ENCODE measurements at regions not wholly inside any gene's neighbourhood (a gene's known extent, or its start where the extent isn't known, plus 50 kb on each side); places are given as distances from the start of the nearest gene placed in this dataset.
"Not testable (repeated sequence)": the region's sequence is repeated elsewhere in the genome, so short reads cannot be mapped to it uniquely, and the experiment has no call there.

DNA sequence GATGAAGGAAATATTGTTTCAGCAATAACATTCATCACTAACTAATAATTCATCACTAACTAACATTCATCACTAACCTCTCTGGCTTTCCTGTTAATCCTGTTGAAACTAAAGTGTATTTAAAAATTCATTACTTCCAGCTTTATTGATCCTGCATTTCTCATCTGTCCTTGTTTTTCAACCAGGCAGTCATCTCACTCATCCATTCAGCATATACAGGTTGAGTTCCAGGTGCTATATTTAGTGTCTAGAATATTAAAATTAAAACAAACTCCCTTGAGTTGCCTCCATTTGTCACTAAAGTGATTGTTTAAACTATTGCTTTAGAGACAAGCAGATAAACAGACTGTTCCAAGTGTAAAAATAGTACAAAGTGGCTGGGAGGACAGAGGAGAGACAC, 58.1 kb downstream of the ATXN7L3B start:
- in situ Hi-C loops (cut with MboI; ENCODE audit: low pct_unique_long_range_greater_than_20kb, low sequenced_read_pairs): no loop called here

DNA sequence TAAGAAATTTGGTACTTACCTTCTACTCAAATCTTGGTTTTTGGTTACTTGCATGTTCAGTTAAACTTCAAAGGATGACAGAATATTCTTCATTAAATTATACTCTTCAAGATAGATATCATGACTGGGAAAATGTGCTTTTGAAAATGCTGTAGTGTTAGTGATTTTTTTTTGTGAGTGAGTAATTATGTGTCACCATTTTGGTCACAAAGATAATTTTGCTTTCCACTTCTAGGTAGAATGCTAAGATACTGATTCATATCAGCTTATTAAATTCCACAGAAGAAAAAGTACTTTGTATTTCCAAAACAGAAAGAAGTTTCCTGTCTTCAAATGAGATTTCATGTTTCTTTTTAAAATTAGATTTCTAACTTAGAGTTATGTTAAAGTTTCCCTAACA, 61.2 kb downstream of the ATXN7L3B start:
- no peak for DNase-seq
- in situ Hi-C loops (cut with MboI; ENCODE audit: low pct_unique_long_range_greater_than_20kb, low sequenced_read_pairs): no loop called here

More for the DNA sequence above, 58.1 kb downstream of the ATXN7L3B start:
- DNase-seq: no peak

- in situ Hi-C loops (cut with MboI; ENCODE audit: low pct_unique_long_range_greater_than_20kb, low sequenced_read_pairs): no loop called here
Measured at GRCh38 chr12:74599932-74600331, 62.3 kb downstream of the ATXN7L3B start.

GRCh38 chr12:74600817-74601216, 63.2 kb downstream of the ATXN7L3B start:
- DNase-seq; in situ Hi-C loops (cut with MboI; ENCODE audit: low pct_unique_long_range_greater_than_20kb, low sequenced_read_pairs): not testable (repeated sequence)

More at GRCh38 chr12:74599932-74600331, 62.3 kb downstream of the ATXN7L3B start:
- no peak for DNase-seq

DNA sequence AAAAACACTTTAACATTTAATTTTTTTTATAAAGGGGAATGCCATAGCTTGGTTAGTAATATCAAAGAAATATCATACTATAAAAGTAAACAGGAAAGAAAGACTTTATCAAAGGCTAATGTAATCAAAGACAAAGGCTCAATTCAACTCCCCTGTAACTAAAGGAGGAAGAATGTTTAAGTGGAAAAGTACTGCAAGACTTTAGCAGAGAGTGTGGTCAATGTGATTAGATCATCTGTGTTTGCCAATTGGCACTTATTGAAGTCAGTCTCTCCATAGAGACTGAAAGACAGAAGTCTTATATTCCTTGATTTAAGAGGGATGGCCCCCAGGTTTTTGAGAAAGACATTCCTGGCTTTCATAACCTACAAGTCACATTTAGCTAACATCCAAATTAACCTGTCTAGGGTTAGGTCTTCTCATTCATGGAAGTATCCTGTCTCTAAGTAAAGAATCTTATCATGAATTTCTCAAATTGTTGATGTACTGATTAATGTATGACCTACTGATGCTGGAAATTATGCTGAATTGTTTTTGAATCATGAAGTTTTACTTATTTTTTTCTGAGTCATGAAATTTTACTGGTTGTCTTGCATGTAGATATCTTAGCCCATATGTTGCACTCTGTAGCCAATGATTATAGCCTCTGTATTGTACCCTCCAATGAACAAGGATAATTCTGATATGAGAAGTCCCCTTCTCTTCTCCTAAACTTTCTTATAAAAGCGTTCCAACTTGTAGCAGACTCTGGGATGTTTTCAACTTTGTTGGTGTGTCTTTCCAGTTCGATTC, 65.4 kb downstream of the ATXN7L3B start:
- DNase-seq: no peak
- in situ Hi-C loops (cut with MboI; ENCODE audit: low pct_unique_long_range_greater_than_20kb, low sequenced_read_pairs): no loop called here

GRCh38 chr12:74608231-74608775, 70.7 kb downstream of the ATXN7L3B start:
- in situ Hi-C loops (cut with MboI; ENCODE audit: low pct_unique_long_range_greater_than_20kb, low sequenced_read_pairs): no loop called here
- no peak for DNase-seq

DNA sequence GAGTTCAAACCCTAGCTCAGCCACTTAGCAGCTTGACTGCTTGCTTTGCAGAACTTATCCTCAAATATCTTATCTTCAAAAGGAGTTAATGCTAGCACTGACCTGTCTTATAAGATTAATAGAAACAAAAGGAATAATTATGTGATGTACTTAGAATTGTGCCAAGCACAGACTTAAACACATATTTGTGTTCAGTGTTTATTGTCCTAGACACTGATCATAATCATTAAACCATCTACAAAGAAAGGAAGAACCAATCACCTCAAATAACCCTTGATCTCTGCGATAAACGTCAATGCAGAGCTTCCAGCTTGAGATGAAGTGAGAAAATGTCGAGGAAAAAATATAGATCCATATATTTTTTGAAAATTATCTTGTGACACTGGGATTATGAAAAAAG, 73.1 kb downstream of the ATXN7L3B start:
- in situ Hi-C loops (cut with MboI; ENCODE audit: low pct_unique_long_range_greater_than_20kb, low sequenced_read_pairs): no loop called here
- no peak for DNase-seq

- DNase-seq: no peak
- in situ Hi-C loops (cut with MboI; ENCODE audit: low pct_unique_long_range_greater_than_20kb, low sequenced_read_pairs): no loop called here
Measured at GRCh38 chr12:74614426-74614825, 76.8 kb downstream of the ATXN7L3B start.

DNA sequence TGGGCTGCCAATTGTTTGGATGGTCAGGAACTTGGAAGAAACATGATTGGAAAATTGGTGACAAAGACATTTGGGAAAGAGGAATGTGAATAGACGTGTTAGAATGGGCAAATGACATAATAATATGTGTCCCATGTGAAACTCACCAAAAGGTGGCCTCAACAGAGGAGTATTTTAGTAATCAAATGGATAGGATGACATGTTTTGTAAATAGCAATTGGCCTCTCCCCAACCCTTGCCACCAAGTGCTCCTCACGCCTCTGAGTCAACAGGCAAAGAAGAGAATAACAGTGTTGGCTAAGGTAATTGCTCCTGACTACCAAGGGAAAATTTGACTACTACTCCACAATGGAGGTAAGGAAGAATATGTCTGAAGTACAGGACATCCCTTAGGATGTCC, 81.4 kb downstream of the ATXN7L3B start:
- DNase-seq: no peak
- in situ Hi-C loops (cut with MboI; ENCODE audit: low pct_unique_long_range_greater_than_20kb, low sequenced_read_pairs): no loop called here

DNA sequence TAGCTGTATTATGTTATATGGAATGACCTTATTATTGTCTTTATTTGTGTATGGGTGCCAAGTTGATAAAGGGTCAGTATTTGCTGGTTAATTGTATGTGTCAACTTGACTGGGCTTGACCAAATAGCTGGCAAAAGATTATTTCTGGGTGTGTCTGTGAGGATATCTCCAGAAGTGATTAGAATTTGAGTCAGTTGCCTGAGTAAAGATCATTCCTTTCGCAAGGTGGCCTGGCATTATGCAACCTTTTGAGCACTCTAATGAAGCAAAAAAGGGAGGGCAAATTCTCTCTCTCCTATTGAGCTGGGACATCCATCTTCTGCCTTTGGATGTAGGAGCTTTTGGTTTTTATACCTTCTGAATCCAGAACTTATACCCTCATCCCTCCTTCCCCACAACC, 82.2 kb downstream of the ATXN7L3B start:
- in situ Hi-C loops (cut with MboI; ENCODE audit: low pct_unique_long_range_greater_than_20kb, low sequenced_read_pairs): no loop called here

DNA sequence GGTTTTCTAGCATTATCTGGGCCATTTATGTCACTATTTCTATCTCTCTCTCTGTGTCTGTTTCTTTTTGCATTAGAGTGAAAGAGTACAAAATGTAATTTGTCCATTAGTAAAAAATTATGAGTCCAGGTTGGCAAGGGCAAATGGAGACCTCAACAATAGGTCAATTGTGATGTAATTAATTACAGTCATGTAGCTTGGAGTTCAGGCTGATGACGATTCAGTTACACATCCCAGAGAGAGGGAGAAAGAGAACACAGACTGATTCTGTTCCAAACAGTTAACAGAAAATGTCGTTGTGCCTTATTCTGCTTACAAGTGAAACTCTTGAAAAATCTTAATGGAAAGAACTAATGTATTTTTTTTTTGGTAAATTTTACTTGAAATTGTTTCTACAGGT, 83.3 kb downstream of the ATXN7L3B start:
- in situ Hi-C loops (cut with MboI; ENCODE audit: low pct_unique_long_range_greater_than_20kb, low sequenced_read_pairs): no loop called here
- no peak for DNase-seq

More for the DNA sequence above, 82.2 kb downstream of the ATXN7L3B start:
- DNase-seq: no peak

- DNase-seq: no peak
- in situ Hi-C loops (cut with MboI; ENCODE audit: low pct_unique_long_range_greater_than_20kb, low sequenced_read_pairs): no loop called here
Measured at GRCh38 chr12:74624201-74624600, 86.6 kb downstream of the ATXN7L3B start.

DNA sequence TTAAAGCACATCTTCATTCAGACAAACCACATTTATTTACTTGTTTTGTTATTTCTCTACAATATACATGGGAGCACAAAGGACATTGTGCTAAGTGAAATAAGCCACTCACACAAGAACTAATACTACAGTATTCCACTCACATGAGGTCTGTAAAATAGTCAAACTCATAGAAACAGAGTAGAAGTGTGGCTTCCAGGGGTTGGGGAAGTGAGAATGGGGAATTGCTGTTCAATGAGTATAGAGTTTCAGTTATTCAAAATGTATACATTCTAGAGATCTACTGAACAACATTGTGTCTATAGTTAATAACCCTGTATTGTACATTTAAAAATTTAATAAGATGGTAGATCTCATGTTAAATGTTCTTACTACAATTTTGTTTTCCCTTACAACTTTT, 88.8 kb downstream of the ATXN7L3B start:
- DNase-seq: no peak
- in situ Hi-C loops (cut with MboI; ENCODE audit: low pct_unique_long_range_greater_than_20kb, low sequenced_read_pairs): no loop called here

- in situ Hi-C loops (cut with MboI; ENCODE audit: low pct_unique_long_range_greater_than_20kb, low sequenced_read_pairs): no loop called here
- no peak for DNase-seq
Measured at GRCh38 chr12:74641262-74641661, 103.6 kb downstream of the ATXN7L3B start.

GRCh38 chr12:74641694-74642093, 104.1 kb downstream of the ATXN7L3B start:
- no peak for DNase-seq
- in situ Hi-C loops (cut with MboI; ENCODE audit: low pct_unique_long_range_greater_than_20kb, low sequenced_read_pairs): no loop called here

DNA sequence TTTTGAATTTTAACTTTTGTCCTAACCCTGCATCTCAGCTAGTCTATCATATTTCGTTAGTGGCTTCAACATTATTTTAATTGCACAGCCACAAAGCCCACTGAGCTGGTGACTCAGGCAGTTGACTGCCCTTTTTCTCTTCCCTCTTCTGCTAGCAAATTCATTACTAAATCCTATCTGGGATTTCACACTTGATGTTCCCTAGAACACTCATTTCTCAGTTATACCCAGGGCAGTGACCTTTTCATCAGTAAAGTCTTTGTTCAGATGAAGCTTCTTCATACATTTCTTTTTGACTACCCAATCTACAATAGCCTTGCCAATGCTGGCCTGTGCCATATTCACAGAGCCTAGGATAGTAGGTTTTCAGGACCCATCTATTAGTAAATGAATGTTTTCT, 107.0 kb downstream of the ATXN7L3B start:
- in situ Hi-C loops (cut with MboI; ENCODE audit: low pct_unique_long_range_greater_than_20kb, low sequenced_read_pairs): no loop called here
- no peak for DNase-seq

GRCh38 chr12:74646831-74647230, 109.2 kb downstream of the ATXN7L3B start:
- no peak for DNase-seq
- in situ Hi-C loops (cut with MboI; ENCODE audit: low pct_unique_long_range_greater_than_20kb, low sequenced_read_pairs): no loop called here

- in situ Hi-C loops (cut with MboI; ENCODE audit: low pct_unique_long_range_greater_than_20kb, low sequenced_read_pairs): no loop called here
- no peak for DNase-seq
Measured at GRCh38 chr12:74647256-74647655, 109.6 kb downstream of the ATXN7L3B start.

DNA sequence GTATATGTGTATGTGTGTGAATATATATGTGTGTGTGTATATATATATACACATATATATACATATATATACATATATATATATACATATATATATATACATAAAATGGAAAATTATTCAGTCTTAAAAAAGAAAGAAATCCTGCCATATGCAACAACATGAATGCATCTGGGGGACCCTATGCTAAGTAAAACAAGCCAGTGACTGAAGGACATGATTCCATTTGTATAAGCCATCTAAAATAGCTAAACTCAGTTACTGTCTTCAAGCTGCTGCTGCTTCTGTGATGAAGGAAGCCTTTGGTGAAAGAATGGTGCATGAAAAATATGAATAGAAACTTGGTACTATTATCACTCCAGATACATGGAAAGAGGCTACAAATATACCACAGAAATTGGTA, 118.6 kb downstream of the ATXN7L3B start:
- in situ Hi-C loops (cut with MboI; ENCODE audit: low pct_unique_long_range_greater_than_20kb, low sequenced_read_pairs): no loop called here
- DNase-seq: no peak

DNA sequence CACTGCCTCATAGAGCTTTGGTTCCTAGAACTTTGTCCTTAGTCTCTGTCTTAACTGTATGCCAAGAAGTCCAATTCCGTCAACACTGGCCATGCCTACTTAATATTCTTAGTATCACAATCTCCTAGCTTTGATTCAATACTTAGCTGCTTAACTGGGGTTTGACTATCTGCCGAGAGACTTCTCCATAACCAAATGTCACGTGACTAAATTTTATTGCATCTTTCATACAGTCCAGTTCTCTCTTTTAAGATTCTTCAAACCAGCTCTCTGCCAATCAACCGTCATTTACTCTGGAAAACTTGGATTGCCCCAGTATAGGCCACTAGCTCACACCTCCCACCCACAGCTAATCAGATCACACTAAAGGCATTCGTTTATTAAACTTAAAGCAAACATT, 122.8 kb downstream of the ATXN7L3B start:
- in situ Hi-C loops (cut with MboI; ENCODE audit: low pct_unique_long_range_greater_than_20kb, low sequenced_read_pairs): no loop called here
- no peak for DNase-seq

GRCh38 chr12:74663958-74664357, 126.3 kb downstream of the ATXN7L3B start:
- in situ Hi-C loops (cut with MboI; ENCODE audit: low pct_unique_long_range_greater_than_20kb, low sequenced_read_pairs): no loop called here
- no peak for DNase-seq

All from KBM-7 (cell line).